CD14-positive monocyte (primary cell): ENCODE measurements at regions not wholly inside any gene's neighbourhood (a gene's known extent, or its start where the extent isn't known, plus 50 kb on each side); places are given as distances from the start of the nearest gene placed in this dataset.

Experiments used
- DNase-seq, 3 donors: peaks; one replicate each; pipeline ENCODE4 v3.0.0-alpha.2; 2011 to 2022
- H2AFZ ChIP-seq: 2 replicates; pipeline ENCODE4 v1.6.0; 2012; ENCODE audit warnings: mild to moderate bottlenecking, low read depth, low read length, inconsistent platforms; ENCODE audit not compliant: insufficient read depth, poor library complexity, severe bottlenecking
- H3K27ac ChIP-seq, 2 donors: 1 replicate in 1 of 2; 2 replicates in 1 of 2; pipeline ENCODE4 v1.5.1; 2012 to 2013; ENCODE audit warnings: low read length in 2 of 2, control low read depth in 1 of 2, inconsistent platforms in 1 of 2, low read depth in 1 of 2, mild to moderate bottlenecking in 1 of 2
- H3K27me3 ChIP-seq, 2 donors: one replicate each; pipeline versions ENCODE4 v1.6.0 to v1.6.1; 2011 to 2013; ENCODE audit warnings: low read length in 2 of 2; ENCODE audit not compliant: control insufficient read depth in 2 of 2, insufficient read depth in 2 of 2
- H3K36me3 ChIP-seq, 2 donors: replicated peaks in 1 of 2; 1 replicate in 1 of 2; 2 replicates in 1 of 2; pipeline versions ENCODE4 v1.5.1 to v1.6.1; 2012 to 2013; ENCODE audit warnings: low read length in 2 of 2, control low read depth in 1 of 2, inconsistent platforms in 1 of 2, mild to moderate bottlenecking in 1 of 2; ENCODE audit not compliant: insufficient read depth in 2 of 2, control insufficient read depth in 1 of 2
- H3K4me1 ChIP-seq, 2 donors: 1 replicate in 1 of 2; 2 replicates in 1 of 2; pipeline versions ENCODE4 v1.5.1 to v1.6.1; 2012 to 2013; ENCODE audit warnings: low read length in 2 of 2, control low read depth in 1 of 2, inconsistent platforms in 1 of 2, mild to moderate bottlenecking in 1 of 2, moderate library complexity in 1 of 2; ENCODE audit not compliant: insufficient read depth in 2 of 2, control insufficient read depth in 1 of 2
- H3K4me2 ChIP-seq: replicated peaks from 2 replicates; pipeline ENCODE3; 2012; ENCODE audit warnings: low read length, moderate library complexity, mild to moderate bottlenecking; ENCODE audit not compliant: poor library complexity, severe bottlenecking; ENCODE audit errors: extremely low read depth
- H3K4me3 ChIP-seq, 3 experiments: fragments of 200-600 bp in 1 of 3; sonication (generic) in 1 of 3; replicated peaks in 1 of 3; 1 replicate in 2 of 3; 2 replicates in 1 of 3; pipeline ENCODE4 v1.5.1; 2011 to 2013; ENCODE audit warnings: low read length in 3 of 3, mild to moderate bottlenecking in 3 of 3, control low read depth in 2 of 3, low read depth in 2 of 3, inconsistent platforms in 1 of 3, moderate library complexity in 1 of 3
- H3K79me2 ChIP-seq: 2 replicates; pipeline ENCODE4 v1.6.0; 2012; ENCODE audit warnings: mild to moderate bottlenecking, control low read depth, inconsistent platforms, low read length, moderate library complexity; ENCODE audit not compliant: insufficient read depth
- H3K9ac ChIP-seq: 2 replicates; pipeline ENCODE4 v1.6.0; 2017; ENCODE audit warnings: low read length, mild to moderate bottlenecking; ENCODE audit not compliant: insufficient read depth, poor library complexity, severe bottlenecking
- H3K9me3 ChIP-seq, 2 donors: replicated peaks in 1 of 2; 1 replicate in 1 of 2; 2 replicates in 1 of 2; pipeline versions ENCODE4 v1.5.1 to v1.6.1; 2012 to 2013; ENCODE audit warnings: low read length in 2 of 2, control low read depth in 1 of 2; ENCODE audit not compliant: control insufficient read depth in 1 of 2, insufficient read depth in 1 of 2
- H4K20me1 ChIP-seq: 2 replicates; pipeline ENCODE4 v1.6.0; 2012; ENCODE audit warnings: mild to moderate bottlenecking, low read length, control low read depth, moderate library complexity; ENCODE audit not compliant: insufficient read depth
- H3K27ac Mint-ChIP-seq, 7 donors: one replicate each; pipeline ENCODE4 v1.8.0; 2020; ENCODE audit warnings: mild to moderate bottlenecking in 7 of 7, mixed read lengths in 7 of 7, moderate library complexity in 6 of 7, inconsistent platforms in 2 of 7
- H3K27me3 Mint-ChIP-seq, 3 donors: one replicate each; pipeline ENCODE4 v1.8.0; 2021 to 2022; ENCODE audit warnings: low read depth in 3 of 3, mild to moderate bottlenecking in 3 of 3, mixed read lengths in 3 of 3, moderate library complexity in 3 of 3, inconsistent platforms in 1 of 3
- H3K36me3 Mint-ChIP-seq, 2 donors: one replicate each; pipeline ENCODE4 v1.8.0; 2020; ENCODE audit warnings: mixed read lengths in 2 of 2, inconsistent platforms in 1 of 2, mild to moderate bottlenecking in 1 of 2
- H3K4me1 Mint-ChIP-seq: one replicate; pipeline ENCODE4 v1.8.0; 2020; ENCODE audit warnings: mild to moderate bottlenecking, mixed read lengths
- H3K4me3 Mint-ChIP-seq, 2 donors: one replicate each; pipeline ENCODE4 v1.8.0; 2020; ENCODE audit warnings: mild to moderate bottlenecking in 2 of 2, mixed read lengths in 2 of 2, moderate library complexity in 1 of 2
- H3K9me3 Mint-ChIP-seq, 7 donors: one replicate each; pipeline ENCODE4 v1.8.0; 2020 to 2022; ENCODE audit warnings: mixed read lengths in 7 of 7, mild to moderate bottlenecking in 6 of 7, moderate library complexity in 6 of 7, inconsistent platforms in 2 of 7
- CTCF ChIP-seq: fragments of 200-600 bp; IDR thresholded peaks from one replicate; pipeline ENCODE4 v1.8.0; 2022; ENCODE audit warnings: antibody characterized with exemption, mild to moderate bottlenecking
- WGBS: methylation state at CpG from one replicate; pipeline ENCODE4 v1.1.5; 2013; ENCODE audit warnings: missing lambda C conversion rate; ENCODE audit not compliant: insufficient coverage; 5-methylcytosine and 5-hydroxymethylcytosine counted together
- intact Hi-C, 2 donors: fragments of 100-400 bp; cut with micrococcal nuclease; formaldehyde crosslinking; loops; one replicate each; pipeline versions ENCODE4 v1.15.0 to v1.15.1; 2023

- Mint-ChIP-seq H3K4me1 (peaks cover 3% of the 10 kb centered on the region), H3K36me3 (no peaks in the 10 kb centered on the region), H3K4me3 (no peak overlapping the region), H3K27ac (no peak overlapping the region), H3K9me3 (peaks cover 0 to 12% (median 0%) of the 10 kb centered on the region in 7 donors), H3K27me3 (peaks cover 0 to 7% (median 4%) of the 10 kb centered on the region in 3 donors)
- Histone ChIP-seq H3K4me3 (no peak overlapping the region), H3K4me2 (no peak overlapping the region), H3K79me2 (no peaks in the 10 kb centered on the region), H3K27me3 (no peaks in the 10 kb centered on the region), H4K20me1 (no peaks in the 10 kb centered on the region), H3K9me3 (no peaks in the 10 kb centered on the region), H3K27ac (no peak overlapping the region), H3K4me1 (no peaks in the 10 kb centered on the region), H2AFZ (no peak overlapping the region), H3K9ac (no peak overlapping the region), H3K36me3 (no peaks in the 10 kb centered on the region)
- no peak for DNase-seq
- TF ChIP-seq CTCF: no peak
- intact Hi-C loops: no loop called here
- 74% methylated on average over 9 of the region's 10 CpGs for WGBS
Observed at GRCh38 chr2:15689654-15690053, 98.0 kb downstream of the DDX1 start.

GRCh38 chr2:15691586-15692310 lies 100.1 kb downstream of the DDX1 start:
- Mint-ChIP-seq H3K27ac (no peak overlapping the region), H3K36me3 (no peaks in the 10 kb centered on the region), H3K4me1 (peaks cover 3% of the 10 kb centered on the region), H3K9me3 (peaks cover 0 to 14% (median 0%) of the 10 kb centered on the region in 7 donors), H3K27me3 (peaks cover 0 to 8% (median 0%) of the 10 kb centered on the region in 3 donors), H3K4me3 (no peak overlapping the region)
- Histone ChIP-seq H2AFZ (no peak overlapping the region), H3K4me3 (no peak overlapping the region), H3K27me3 (no peaks in the 10 kb centered on the region), H3K9me3 (no peaks in the 10 kb centered on the region), H3K79me2 (no peaks in the 10 kb centered on the region), H4K20me1 (no peaks in the 10 kb centered on the region), H3K36me3 (no peaks in the 10 kb centered on the region), H3K4me2 (no peak overlapping the region), H3K4me1 (no peaks in the 10 kb centered on the region), H3K9ac (no peak overlapping the region), H3K27ac (no peak overlapping the region)
- intact Hi-C loops: no loop called here
- DNase-seq: no peak
- TF ChIP-seq CTCF: no peak
- 87% methylated on average over 7 of the region's 12 CpGs for WGBS
